Astrocyte of the spinal cord (primary cell): ENCODE measurements at regions not wholly inside any gene's neighbourhood (a gene's known extent, or its start where the extent isn't known, plus 50 kb on each side); places are given as distances from the start of the nearest gene placed in this dataset.

Experiments used
- DNase-seq: peaks from one replicate; pipeline ENCODE4 v3.0.0; 2011; ENCODE audit warnings: low read depth, low spot score
- H3K4me3 ChIP-seq: 2 replicates; pipeline ENCODE4 v1.5.1; 2011; ENCODE audit warnings: low read depth, mild to moderate bottlenecking, low read length, moderate library complexity
- CTCF ChIP-seq: IDR thresholded peaks from 2 replicates; pipeline ENCODE4 v1.5.1; 2012; ENCODE audit warnings: low read depth, mild to moderate bottlenecking, low read length, inconsistent platforms
- in situ Hi-C: cut with HindIII; loops from 2 replicates; pipeline ENCODE4 v1.10.0; 2017; ENCODE audit warnings: low sequenced_read_pairs

DNA sequence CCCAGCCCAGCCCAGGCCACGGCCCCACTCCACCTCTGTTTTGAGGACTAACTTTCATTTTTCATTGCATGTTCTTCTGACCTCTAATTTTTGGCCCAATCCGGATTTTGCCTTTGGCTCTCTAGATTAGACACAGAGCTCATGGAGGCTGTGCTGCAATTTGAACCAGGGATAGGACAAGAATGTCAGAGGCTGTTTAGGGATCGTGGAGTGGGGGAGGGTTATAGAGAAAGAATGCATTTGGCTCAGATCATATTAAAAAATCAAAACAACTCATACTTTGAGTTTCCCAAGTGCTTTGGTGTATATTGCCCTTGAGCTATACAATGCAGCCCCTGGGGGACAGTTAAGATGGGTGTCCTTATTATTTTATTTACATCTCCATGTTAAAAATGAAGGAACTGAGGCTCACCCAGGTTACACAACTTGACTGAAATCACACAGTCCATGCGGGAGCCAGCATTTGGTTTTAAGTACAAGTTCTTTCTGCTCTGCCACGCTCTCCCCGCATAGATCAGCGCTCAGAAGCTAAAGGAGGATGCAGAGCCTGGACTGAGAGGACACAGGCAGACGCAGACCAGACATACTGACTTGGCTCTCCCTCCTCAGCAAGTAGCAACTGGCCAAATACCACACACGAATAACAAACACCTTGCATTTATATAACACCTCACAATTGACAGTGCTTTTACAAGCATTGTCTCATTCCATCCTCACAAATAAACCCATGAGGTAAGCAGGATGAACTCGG is 126.4 kb upstream of the RAI14 start:
- in situ Hi-C loops: no loop called here
- no peak overlapping the region for H3K4me3 ChIP-seq
- no peak for TF ChIP-seq CTCF
- DNase-seq: no peak

GRCh38 chr5:34530637-34531036 is 125.5 kb upstream of the RAI14 start:
- peak; percentile 40 for DNase-seq
- H3K4me3 ChIP-seq: no peak overlapping the region
- TF ChIP-seq CTCF: no peak
- in situ Hi-C loops: no loop called here

GRCh38 chr5:34531751-34532360 is 124.3 kb upstream of the RAI14 start:
- no peak for TF ChIP-seq CTCF
- peak; percentile 70 for DNase-seq
- H3K4me3 ChIP-seq: no peak overlapping the region
- in situ Hi-C loops: no loop called here

DNA sequence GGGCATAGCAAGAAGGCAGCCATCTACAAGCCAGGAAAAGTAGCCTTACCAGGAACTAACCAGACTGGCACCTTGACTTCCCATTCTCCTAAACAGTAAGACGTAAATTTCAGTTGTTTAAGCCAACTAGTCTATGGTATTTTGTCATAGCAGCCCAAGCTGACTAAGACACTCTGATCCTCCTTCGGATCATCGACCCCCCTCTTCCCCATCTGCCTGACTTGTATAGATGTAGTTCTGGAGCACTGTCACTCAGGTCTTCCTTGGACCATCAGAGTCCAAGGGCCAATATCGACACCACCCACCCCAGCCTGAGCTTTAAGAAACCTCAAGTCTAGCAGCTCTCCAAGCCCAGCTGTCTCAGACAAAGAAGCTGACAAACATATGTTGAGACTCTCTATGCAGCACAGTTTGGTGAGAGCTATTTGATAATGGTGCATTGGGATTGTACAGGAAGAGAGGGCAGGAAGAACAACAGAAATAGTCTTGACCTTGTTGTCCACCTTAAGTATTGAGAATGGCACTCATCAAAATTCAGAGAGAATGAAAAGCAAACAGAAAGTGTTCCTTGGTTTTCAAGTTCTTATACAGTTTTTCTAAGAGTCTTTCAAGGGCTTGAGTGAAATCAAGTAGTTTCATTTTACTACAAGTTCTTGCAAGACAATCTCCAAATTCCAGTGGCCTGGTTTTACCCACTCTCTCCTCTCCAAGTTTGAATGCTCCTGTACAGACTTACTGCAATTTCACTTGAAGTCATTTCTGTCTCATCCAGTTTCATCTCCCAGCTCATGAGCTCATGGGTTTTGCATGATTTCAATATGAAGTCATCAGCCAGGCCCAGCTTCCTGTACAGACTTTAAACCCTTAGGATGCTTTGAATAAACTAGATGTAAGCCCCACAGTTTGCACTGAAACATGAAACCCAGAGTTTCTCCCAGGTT is 122.3 kb upstream of the RAI14 start:
- no peak overlapping the region for H3K4me3 ChIP-seq
- DNase-seq: peak; percentile 92
- TF ChIP-seq CTCF: no peak
- in situ Hi-C loops: no loop called here

DNA sequence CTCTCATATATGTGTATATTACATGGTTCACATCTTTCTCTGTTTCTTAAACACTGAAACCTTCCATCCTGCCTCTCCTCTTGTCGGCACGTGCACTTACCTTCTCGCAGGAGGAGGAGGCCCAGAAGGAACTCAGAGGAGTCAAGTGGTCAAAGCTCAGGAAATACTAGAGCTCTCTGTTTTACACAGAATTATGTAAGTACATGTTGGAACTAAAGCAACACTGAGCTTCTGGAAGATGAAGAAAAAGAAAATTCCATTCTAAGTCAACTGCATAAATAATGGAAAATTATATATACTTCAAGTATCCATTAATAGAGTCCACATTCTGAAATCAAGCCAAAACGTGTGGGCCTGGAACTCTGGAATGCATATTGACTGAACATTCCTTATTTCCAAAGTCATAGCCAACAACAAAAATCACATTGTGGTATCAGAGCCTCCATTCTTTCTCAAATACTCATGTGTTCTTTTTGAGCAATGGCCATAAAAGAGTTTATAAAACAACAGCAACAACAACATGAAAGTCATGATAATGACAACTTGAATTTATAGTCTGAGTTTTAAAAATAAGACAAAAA is 121.5 kb upstream of the RAI14 start:
- in situ Hi-C loops: no loop called here
- DNase-seq: peak; percentile 87
- no peak overlapping the region for H3K4me3 ChIP-seq
- no peak for TF ChIP-seq CTCF

GRCh38 chr5:34535433-34535832 is 120.7 kb upstream of the RAI14 start:
- in situ Hi-C loops: no loop called here
- no peak for DNase-seq
- TF ChIP-seq CTCF: no peak
- H3K4me3 ChIP-seq: no peak overlapping the region
